Gastrocnemius medialis (tissue), 4 donors: ENCODE measurements at regions not wholly inside any gene's neighbourhood (a gene's known extent, or its start where the extent isn't known, plus 50 kb on each side); places are given as distances from the start of the nearest gene placed in this dataset.

ENCODE experiments used
- ATAC-seq, 2 donors: fragments of 150-250 bp; one replicate each; pipeline ENCODE4 v1.9.1; 2016
- DNase-seq, 2 donors: peaks; one replicate each; pipeline ENCODE4 v3.0.0-alpha.2; 2019
- H3K27ac ChIP-seq, 4 donors: fragments of 200-600 bp; sonication (generic); 1 replicate in 1 of 4; 2 replicates in 3 of 4; pipeline ENCODE4 v1.5.1; 2016 to 2018; ENCODE audit warnings: mild to moderate bottlenecking in 2 of 4, moderate library complexity in 1 of 4
- H3K27me3 ChIP-seq, 3 donors: fragments of 200-600 bp; sonication (generic) in 2 of 3; 1 replicate in 1 of 3; 2 replicates in 2 of 3; pipeline versions ENCODE4 v1.5.1 to v1.6.0; 2016 to 2019; ENCODE audit warnings: mild to moderate bottlenecking in 1 of 3, moderate library complexity in 1 of 3
- H3K36me3 ChIP-seq, 2 donors: fragments of 200-600 bp; sonication (generic) in 1 of 2; one replicate each; pipeline ENCODE4 v1.5.1; 2017 to 2018
- H3K4me1 ChIP-seq, 2 donors: fragments of 200-600 bp; sonication (generic) in 1 of 2; one replicate each; pipeline ENCODE4 v1.5.1; 2016 to 2017; ENCODE audit warnings: mild to moderate bottlenecking in 2 of 2
- H3K4me3 ChIP-seq, 4 donors: fragments of 200-600 bp; sonication (generic) in 3 of 4; 1 replicate in 1 of 4; 2 replicates in 3 of 4; pipeline ENCODE4 v1.5.1; 2016 to 2019; ENCODE audit warnings: mild to moderate bottlenecking in 2 of 4
- H3K9me3 ChIP-seq, 3 donors: fragments of 200-600 bp; sonication (generic) in 2 of 3; 1 replicate in 1 of 3; 2 replicates in 2 of 3; pipeline ENCODE4 v1.5.1; 2016 to 2019
- CTCF ChIP-seq, 5 experiments: fragments of 450-650 bp in 3 of 5; fragments of 200-600 bp in 2 of 5; sonication (generic) in 2 of 5; IDR thresholded peaks in 4 of 5; conservative IDR thresholded peaks in 1 of 5; 1 replicate in 4 of 5; 2 replicates in 1 of 5; pipeline ENCODE4 v1.5.1; 2016 to 2019; ENCODE audit warnings: antibody characterized with exemption in 5 of 5, mild to moderate bottlenecking in 3 of 5, moderate library complexity in 3 of 5
- POLR2A ChIP-seq, 2 donors: fragments of 450-650 bp; IDR thresholded peaks; one replicate each; pipeline ENCODE4 v1.6.1; 2017; ENCODE audit warnings: antibody characterized with exemption in 2 of 2, mild to moderate bottlenecking in 2 of 2, moderate library complexity in 2 of 2
- in situ Hi-C, 4 donors: fragments of 200-750 bp; cut with MboI; loops; one replicate each; pipeline versions ENCODE4 v1.15.0 to v1.8.0; 2017; ENCODE audit warnings: low sequenced_read_pairs in 4 of 4
- intact Hi-C: fragments of 100-400 bp; cut with DNase I; formaldehyde crosslinking; loops from one replicate; pipeline ENCODE4 v1.15.1; 2023; ENCODE audit warnings: low total_unique reads

GRCh38 chr16:63714876-63715275 is 1407.0 kb downstream of the CDH11 start:
- Histone ChIP-seq H3K9me3 (no peaks in the 10 kb centered on the region), H3K27ac (no peak overlapping the region), H3K4me1 (no peaks in the 10 kb centered on the region), H3K4me3 (no peak overlapping the region), H3K36me3 (no peaks in the 10 kb centered on the region), H3K27me3 (no peaks in the 10 kb centered on the region)
- DNase-seq, result no peak
- TF ChIP-seq CTCF (IDR thresholded peaks at IDR 0.05 in 4 of 5, conservative IDR thresholded peaks at IDR 0.05 in 1 of 5) (no peak), POLR2A (IDR thresholded peaks at IDR 0.05) (no peak)
- in situ Hi-C loops (no loop called here), intact Hi-C loops (no loop called here)
- no peak for ATAC-seq

- Histone ChIP-seq H3K4me3 (no peak overlapping the region), H3K4me1 (no peaks in the 10 kb centered on the region), H3K27me3 (no peaks in the 10 kb centered on the region), H3K9me3 (no peaks in the 10 kb centered on the region), H3K27ac (no peak overlapping the region), H3K36me3 (no peaks in the 10 kb centered on the region)
- in situ Hi-C loops (no loop called here), intact Hi-C loops (no loop called here)
- no peak for ATAC-seq
- TF ChIP-seq POLR2A (IDR thresholded peaks at IDR 0.05) (no peak), CTCF (IDR thresholded peaks at IDR 0.05 in 4 of 5, conservative IDR thresholded peaks at IDR 0.05 in 1 of 5) (no peak)
- no peak for DNase-seq
These were observed 1409.1 kb downstream of the CDH11 start for GRCh38 chr16:63712725-63713124.

GRCh38 chr16:63703612-63704011 is 1418.3 kb downstream of the CDH11 start:
- in situ Hi-C loops (no loop called here), intact Hi-C loops (no loop called here)
- Histone ChIP-seq H3K36me3 (no peaks in the 10 kb centered on the region), H3K4me3 (no peak overlapping the region), H3K27ac (no peak overlapping the region), H3K27me3 (no peaks in the 10 kb centered on the region), H3K4me1 (no peaks in the 10 kb centered on the region), H3K9me3 (no peaks in the 10 kb centered on the region)
- TF ChIP-seq CTCF (IDR thresholded peaks at IDR 0.05 in 4 of 5, conservative IDR thresholded peaks at IDR 0.05 in 1 of 5) (no peak), POLR2A (IDR thresholded peaks at IDR 0.05) (no peak)
- ATAC-seq (no peak), DNase-seq (no peak)

GRCh38 chr16:63702981-63703590 is 1418.8 kb downstream of the CDH11 start:
- no peaks in the 10 kb centered on the region for H3K27me3 ChIP-seq
- ATAC-seq, result no peak
- TF ChIP-seq POLR2A (IDR thresholded peaks at IDR 0.05), result no peak
- TF ChIP-seq CTCF (IDR thresholded peaks at IDR 0.05 in 4 of 5, conservative IDR thresholded peaks at IDR 0.05 in 1 of 5), result no peak
- in situ Hi-C loops, result no loop called here
- intact Hi-C loops, result no loop called here
- no peaks in the 10 kb centered on the region for H3K9me3 ChIP-seq
- no peak for DNase-seq
- no peak overlapping the region for H3K27ac ChIP-seq
- no peaks in the 10 kb centered on the region for H3K4me1 ChIP-seq
- H3K36me3 ChIP-seq, result no peaks in the 10 kb centered on the region
- no peak overlapping the region for H3K4me3 ChIP-seq

GRCh38 chr16:63697736-63698135 is 1424.1 kb downstream of the CDH11 start:
- no peak for DNase-seq
- in situ Hi-C loops (no loop called here), intact Hi-C loops (no loop called here)
- H3K36me3 ChIP-seq, result no peaks in the 10 kb centered on the region
- TF ChIP-seq POLR2A (IDR thresholded peaks at IDR 0.05), result no peak
- TF ChIP-seq CTCF (IDR thresholded peaks at IDR 0.05 in 4 of 5, conservative IDR thresholded peaks at IDR 0.05 in 1 of 5), result no peak
- no peak for ATAC-seq
- no peak overlapping the region for H3K27ac ChIP-seq
- no peak overlapping the region for H3K4me3 ChIP-seq
- no peaks in the 10 kb centered on the region for H3K9me3 ChIP-seq
- no peaks in the 10 kb centered on the region for H3K27me3 ChIP-seq
- no peaks in the 10 kb centered on the region for H3K4me1 ChIP-seq
